Type B pancreatic cell (in vitro differentiated cells): ENCODE measurements at regions not wholly inside any gene's neighbourhood (a gene's known extent, or its start where the extent isn't known, plus 50 kb on each side); places are given as distances from the start of the nearest gene placed in this dataset.

Experiments used
- DNase-seq: peaks from one replicate; pipeline ENCODE4 v3.0.0; 2021; ENCODE audit warnings: mixed read lengths; ENCODE audit not compliant: unreplicated experiment; ENCODE audit errors: extremely low spot score
- H3K27ac Mint-ChIP-seq: 2 replicates; pipeline ENCODE4 v1.8.0; 2021; ENCODE audit warnings: mild to moderate bottlenecking, mixed read lengths
- H3K27me3 Mint-ChIP-seq: 2 replicates; pipeline ENCODE4 v1.8.0; 2021; ENCODE audit warnings: mixed read lengths
- H3K36me3 Mint-ChIP-seq: 2 replicates; pipeline ENCODE4 v1.8.0; 2021; ENCODE audit warnings: mixed read lengths
- H3K4me1 Mint-ChIP-seq: one replicate; pipeline ENCODE4 v1.8.0; 2021; ENCODE audit warnings: mixed read lengths; ENCODE audit not compliant: unreplicated experiment
- H3K4me3 Mint-ChIP-seq: 2 replicates; pipeline ENCODE4 v1.8.0; 2021; ENCODE audit warnings: mild to moderate bottlenecking, mixed read lengths
- H3K9me3 Mint-ChIP-seq: 2 replicates; pipeline ENCODE4 v1.8.0; 2021; ENCODE audit warnings: mixed read lengths
- TF ChIP-seq, protein P1 (sequence below): fragments of 200-600 bp; sonication (generic); conservative IDR thresholded peaks from 2 replicates; pipeline ENCODE4 v1.5.0; 2021; ENCODE audit warnings: antibody characterized with exemption, mild to moderate bottlenecking

DNA sequence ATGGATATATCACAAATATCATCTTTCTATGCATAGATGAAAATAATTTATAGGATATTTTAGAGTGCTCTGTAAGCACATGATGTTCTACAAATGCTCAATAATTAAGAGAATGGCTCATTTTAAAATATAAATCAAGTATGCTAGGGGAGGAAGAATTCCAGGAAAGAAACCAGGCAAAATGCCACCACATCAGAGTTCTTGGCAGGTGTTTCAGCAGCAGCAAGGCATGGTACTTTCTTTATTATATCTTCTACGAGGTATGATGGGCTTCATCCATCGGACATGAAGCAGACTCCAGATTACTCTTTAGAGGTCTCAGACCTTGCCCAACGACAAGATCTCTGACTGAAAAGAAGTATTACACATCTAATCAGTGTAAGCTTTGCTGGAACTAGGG lies 316.3 kb upstream of the ARRDC3 start:
- no peak overlapping the region for H3K27ac Mint-ChIP-seq
- no peaks in the 10 kb centered on the region for H3K27me3 Mint-ChIP-seq
- no peak for DNase-seq
- no peaks in the 10 kb centered on the region for H3K4me1 Mint-ChIP-seq
- H3K36me3 Mint-ChIP-seq = no peaks in the 10 kb centered on the region
- no peak overlapping the region for H3K4me3 Mint-ChIP-seq
- H3K9me3 Mint-ChIP-seq = no peaks in the 10 kb centered on the region
- TF ChIP-seq, protein P1, sequence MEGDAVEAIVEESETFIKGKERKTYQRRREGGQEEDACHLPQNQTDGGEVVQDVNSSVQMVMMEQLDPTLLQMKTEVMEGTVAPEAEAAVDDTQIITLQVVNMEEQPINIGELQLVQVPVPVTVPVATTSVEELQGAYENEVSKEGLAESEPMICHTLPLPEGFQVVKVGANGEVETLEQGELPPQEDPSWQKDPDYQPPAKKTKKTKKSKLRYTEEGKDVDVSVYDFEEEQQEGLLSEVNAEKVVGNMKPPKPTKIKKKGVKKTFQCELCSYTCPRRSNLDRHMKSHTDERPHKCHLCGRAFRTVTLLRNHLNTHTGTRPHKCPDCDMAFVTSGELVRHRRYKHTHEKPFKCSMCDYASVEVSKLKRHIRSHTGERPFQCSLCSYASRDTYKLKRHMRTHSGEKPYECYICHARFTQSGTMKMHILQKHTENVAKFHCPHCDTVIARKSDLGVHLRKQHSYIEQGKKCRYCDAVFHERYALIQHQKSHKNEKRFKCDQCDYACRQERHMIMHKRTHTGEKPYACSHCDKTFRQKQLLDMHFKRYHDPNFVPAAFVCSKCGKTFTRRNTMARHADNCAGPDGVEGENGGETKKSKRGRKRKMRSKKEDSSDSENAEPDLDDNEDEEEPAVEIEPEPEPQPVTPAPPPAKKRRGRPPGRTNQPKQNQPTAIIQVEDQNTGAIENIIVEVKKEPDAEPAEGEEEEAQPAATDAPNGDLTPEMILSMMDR = no peak

GRCh38 chr5:91691592-91691991 lies 308.5 kb upstream of the ARRDC3 start:
- DNase-seq = no peak
- Mint-ChIP-seq H3K27ac (no peak overlapping the region), H3K4me3 (no peak overlapping the region), H3K27me3 (no peaks in the 10 kb centered on the region), H3K36me3 (no peaks in the 10 kb centered on the region), H3K4me1 (no peaks in the 10 kb centered on the region), H3K9me3 (no peaks in the 10 kb centered on the region)
- TF ChIP-seq, protein P1 = no peak

- TF ChIP-seq, protein P1 = no peak
- Mint-ChIP-seq H3K27me3 (no peaks in the 10 kb centered on the region), H3K4me1 (no peaks in the 10 kb centered on the region), H3K27ac (no peak overlapping the region), H3K4me3 (no peak overlapping the region), H3K36me3 (no peaks in the 10 kb centered on the region), H3K9me3 (no peaks in the 10 kb centered on the region)
- DNase-seq = no peak
These were observed 307.8 kb upstream of the ARRDC3 start for GRCh38 chr5:91690921-91691320.

DNA sequence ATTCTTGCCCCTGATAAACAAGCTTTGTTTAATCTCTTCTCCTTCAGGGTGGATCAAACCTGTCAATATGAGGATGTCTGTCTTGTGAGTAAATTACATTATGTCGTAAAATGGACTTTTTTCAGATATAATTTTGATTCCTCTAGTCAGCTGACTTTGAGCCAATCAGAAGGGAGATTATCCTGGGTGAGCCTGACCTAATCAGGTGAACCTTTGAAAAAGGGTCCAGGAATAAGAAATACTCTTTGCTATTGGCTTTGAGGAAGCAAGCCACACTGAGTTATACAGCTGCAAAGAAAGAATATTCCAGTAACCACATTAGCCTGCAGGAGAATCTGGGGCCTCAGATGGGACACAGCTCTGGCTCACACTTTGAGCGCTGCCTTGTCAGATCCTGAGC lies 304.3 kb upstream of the ARRDC3 start:
- H3K9me3 Mint-ChIP-seq = no peaks in the 10 kb centered on the region
- TF ChIP-seq, protein P1 = no peak
- no peak overlapping the region for H3K4me3 Mint-ChIP-seq
- no peaks in the 10 kb centered on the region for H3K27me3 Mint-ChIP-seq
- H3K27ac Mint-ChIP-seq = no peak overlapping the region
- no peak for DNase-seq
- no peaks in the 10 kb centered on the region for H3K4me1 Mint-ChIP-seq
- H3K36me3 Mint-ChIP-seq = no peaks in the 10 kb centered on the region

GRCh38 chr5:91684625-91685024 lies 301.5 kb upstream of the ARRDC3 start:
- Mint-ChIP-seq H3K4me1 (no peaks in the 10 kb centered on the region), H3K27me3 (no peaks in the 10 kb centered on the region), H3K27ac (no peak overlapping the region), H3K9me3 (no peaks in the 10 kb centered on the region), H3K4me3 (no peak overlapping the region), H3K36me3 (no peaks in the 10 kb centered on the region)
- TF ChIP-seq, protein P1 = no peak
- DNase-seq = no peak

DNA sequence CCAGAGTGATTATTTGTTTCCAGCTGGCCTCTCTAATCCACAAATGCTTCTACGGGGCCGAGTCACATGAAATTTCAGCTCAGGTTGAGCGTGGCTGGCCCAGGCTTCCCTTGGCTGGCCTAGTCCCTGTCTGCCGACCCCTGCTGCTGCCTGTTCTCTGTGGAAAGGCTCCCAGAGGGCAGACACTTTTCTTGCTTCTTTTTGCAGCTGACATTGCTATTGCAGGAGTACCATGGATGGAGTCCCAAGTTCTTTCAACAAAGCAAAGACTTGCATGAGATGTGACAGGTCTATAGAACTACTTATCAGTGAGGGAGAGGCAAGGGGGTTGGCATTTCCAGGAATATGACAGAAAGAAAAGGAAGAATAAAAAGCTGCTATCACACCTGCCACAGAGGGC lies 287.4 kb upstream of the ARRDC3 start:
- Mint-ChIP-seq H3K4me1 (peaks cover 4% of the 10 kb centered on the region), H3K9me3 (no peaks in the 10 kb centered on the region), H3K27ac (no peak overlapping the region), H3K36me3 (no peaks in the 10 kb centered on the region), H3K27me3 (no peaks in the 10 kb centered on the region), H3K4me3 (no peak overlapping the region)
- DNase-seq = no peak
- TF ChIP-seq, protein P1 = no peak
